ENCODE measurements at regions not wholly inside any gene's neighbourhood (a gene's known extent, or its start where the extent isn't known, plus 50 kb on each side); places are given as distances from the start of the nearest gene placed in this dataset.

DNA sequence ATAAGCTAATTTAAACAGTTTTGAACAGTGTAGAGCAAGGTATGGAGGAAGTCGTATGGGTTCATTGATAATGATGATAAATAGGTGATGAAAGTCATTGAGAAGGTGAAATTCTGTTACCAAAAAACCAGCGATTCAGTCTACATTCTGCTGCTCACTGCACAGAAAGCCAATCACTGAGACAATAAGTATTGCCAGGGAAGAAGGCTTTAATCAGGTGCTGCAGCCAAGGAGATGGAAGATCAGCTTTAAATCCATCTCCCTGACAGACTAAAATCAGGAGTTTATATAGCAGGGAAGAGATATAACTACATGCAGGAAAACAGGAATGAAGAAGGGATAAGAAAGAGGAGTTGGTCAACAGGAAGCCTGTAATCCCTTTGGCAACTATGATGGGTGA lies 361.3 kb upstream of the C1orf174 start:
- TF ChIP-seq, protein P1, sequence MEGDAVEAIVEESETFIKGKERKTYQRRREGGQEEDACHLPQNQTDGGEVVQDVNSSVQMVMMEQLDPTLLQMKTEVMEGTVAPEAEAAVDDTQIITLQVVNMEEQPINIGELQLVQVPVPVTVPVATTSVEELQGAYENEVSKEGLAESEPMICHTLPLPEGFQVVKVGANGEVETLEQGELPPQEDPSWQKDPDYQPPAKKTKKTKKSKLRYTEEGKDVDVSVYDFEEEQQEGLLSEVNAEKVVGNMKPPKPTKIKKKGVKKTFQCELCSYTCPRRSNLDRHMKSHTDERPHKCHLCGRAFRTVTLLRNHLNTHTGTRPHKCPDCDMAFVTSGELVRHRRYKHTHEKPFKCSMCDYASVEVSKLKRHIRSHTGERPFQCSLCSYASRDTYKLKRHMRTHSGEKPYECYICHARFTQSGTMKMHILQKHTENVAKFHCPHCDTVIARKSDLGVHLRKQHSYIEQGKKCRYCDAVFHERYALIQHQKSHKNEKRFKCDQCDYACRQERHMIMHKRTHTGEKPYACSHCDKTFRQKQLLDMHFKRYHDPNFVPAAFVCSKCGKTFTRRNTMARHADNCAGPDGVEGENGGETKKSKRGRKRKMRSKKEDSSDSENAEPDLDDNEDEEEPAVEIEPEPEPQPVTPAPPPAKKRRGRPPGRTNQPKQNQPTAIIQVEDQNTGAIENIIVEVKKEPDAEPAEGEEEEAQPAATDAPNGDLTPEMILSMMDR (IDR thresholded peaks at IDR 0.05; ENCODE audit: low read depth, low read length), result no peak
- TF ChIP-seq EZH2phosphoT487 (IDR thresholded peaks at IDR 0.05; ENCODE audit: low read depth), result no peak
